ENCODE measurements at regions not wholly inside any gene's neighbourhood (a gene's known extent, or its start where the extent isn't known, plus 50 kb on each side); places are given as distances from the start of the nearest gene placed in this dataset.

DNA sequence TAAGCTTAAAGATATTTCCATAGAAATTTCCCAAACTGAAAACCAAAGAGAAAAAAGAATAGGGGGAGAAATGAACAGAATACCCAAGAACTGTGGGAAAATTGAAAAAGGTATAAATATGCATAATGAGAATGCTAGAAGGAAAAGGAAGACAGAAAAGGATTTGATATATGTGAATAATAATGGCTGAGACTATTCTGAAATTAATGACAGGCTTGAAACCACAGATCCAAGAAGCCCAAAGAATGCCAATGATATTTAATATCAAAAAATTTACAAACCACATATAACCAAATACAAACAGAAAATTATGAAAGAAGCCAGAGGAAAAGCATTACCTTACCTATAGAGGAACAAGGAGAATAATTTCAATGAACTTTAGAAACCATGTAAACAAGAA is 153.0 kb downstream of the ANXA2 start:
- Histone ChIP-seq H3K9ac (ENCODE audit: low read depth, low read length, poor library complexity) (no peak overlapping the region), H3K79me1 (ENCODE audit: low read depth, low read length) (no peaks in the 10 kb centered on the region), H2BK120ac (ENCODE audit: low read depth, low read length) (no peak overlapping the region), H3K9me3 (replicated peaks in 1 of 2; ENCODE audit: control insufficient read depth in 2 of 2, insufficient read depth in 1 of 2, low read depth in 1 of 2, low read length in 2 of 2) (no peaks in the 10 kb centered on the region), H3K4me3 (ENCODE audit: low read length in 2 of 2) (no peak overlapping the region), H3K27me3 (ENCODE audit: control insufficient read depth in 3 of 3, insufficient read depth in 3 of 3, low read depth in 1 of 3, low read length in 3 of 3) (peaks cover 0 to 4% (median 0%) of the 10 kb centered on the region in 3 experiments), H2BK12ac (ENCODE audit: low read length) (no peak overlapping the region), H3K23ac (ENCODE audit: low read depth, low read length, poor library complexity) (no peak overlapping the region), H2AK5ac (ENCODE audit: low read depth, low read length) (no peak overlapping the region), H2AFZ (ENCODE audit: low read length) (no peak overlapping the region), H3K36me3 (replicated peaks in 1 of 2; ENCODE audit: control insufficient read depth in 2 of 2, insufficient read depth in 2 of 2, low read length in 2 of 2) (no peaks in the 10 kb centered on the region), H4K91ac (ENCODE audit: low read depth, low read length, poor library complexity) (no peak overlapping the region), H4K8ac (ENCODE audit: low read depth, low read length) (no peak overlapping the region), H2BK15ac (ENCODE audit: low read length) (no peak overlapping the region), H3K4ac (ENCODE audit: low read length) (no peak overlapping the region), H3K4me2 (ENCODE audit: insufficient read depth, low read length, poor library complexity, severe bottlenecking) (no peak overlapping the region), H3K27ac (replicated peaks; ENCODE audit: low read length) (no peak overlapping the region), H3K4me1 (ENCODE audit: control insufficient read depth in 2 of 2, insufficient read depth in 1 of 2, low read depth in 1 of 2, low read length in 2 of 2) (no peaks in the 10 kb centered on the region), H3K18ac (ENCODE audit: low read length) (no peak overlapping the region), H3K14ac (ENCODE audit: low read length) (no peak overlapping the region), H2BK5ac (ENCODE audit: low read length) (no peak overlapping the region)
- DNase-seq (ENCODE audit: low spot score): no peak

DNA sequence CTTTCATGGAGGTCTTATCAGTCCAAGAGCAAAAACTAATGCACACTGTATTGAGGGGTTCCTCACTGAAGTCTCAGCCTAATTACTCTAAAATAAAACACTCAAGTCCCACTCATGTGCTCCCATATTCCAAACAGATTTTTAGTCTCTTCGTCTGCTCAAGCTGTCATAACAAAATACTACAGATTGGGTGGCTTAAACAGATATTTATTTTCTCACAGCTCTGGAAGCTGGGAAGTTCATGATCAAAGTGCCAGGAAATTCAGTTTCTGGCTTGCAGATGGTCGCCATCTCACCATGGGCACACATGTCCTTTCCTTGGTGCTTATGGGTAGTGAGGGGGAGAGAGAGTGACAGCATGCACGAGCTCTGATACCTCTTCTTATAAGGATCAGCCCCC is 147.5 kb downstream of the ANXA2 start:
- no peaks in the 10 kb centered on the region for H3K36me3 ChIP-seq (replicated peaks in 1 of 2; ENCODE audit: control insufficient read depth in 2 of 2, insufficient read depth in 2 of 2, low read length in 2 of 2)
- WGBS, 2 donors (ENCODE audit: extremely low coverage in 2 of 2, insufficient read length in 2 of 2, insufficient replicate concordance in 1 of 2): no CpG with 5 or more reads among the region's 3 CpGs
- H3K9me3 ChIP-seq (replicated peaks in 1 of 2; ENCODE audit: control insufficient read depth in 2 of 2, insufficient read depth in 1 of 2, low read depth in 1 of 2, low read length in 2 of 2): no peaks in the 10 kb centered on the region
- no peak overlapping the region for H2BK15ac ChIP-seq (ENCODE audit: low read length)
- no peak overlapping the region for H3K4me3 ChIP-seq (ENCODE audit: low read length in 2 of 2)
- no peak overlapping the region for H3K27ac ChIP-seq (replicated peaks; ENCODE audit: low read length)
- H2BK5ac ChIP-seq (ENCODE audit: low read length): no peak overlapping the region
- DNase-seq (ENCODE audit: low spot score): no peak
- H4K8ac ChIP-seq (ENCODE audit: low read depth, low read length): no peak overlapping the region
- no peak overlapping the region for H3K18ac ChIP-seq (ENCODE audit: low read length)
- no peak overlapping the region for H3K23ac ChIP-seq (ENCODE audit: low read depth, low read length, poor library complexity)
- H3K4ac ChIP-seq (ENCODE audit: low read length): no peak overlapping the region
- no peak overlapping the region for H2AK5ac ChIP-seq (ENCODE audit: low read depth, low read length)
- H3K4me2 ChIP-seq (ENCODE audit: insufficient read depth, low read length, poor library complexity, severe bottlenecking): no peak overlapping the region
- peaks cover 2 to 3% of the 10 kb centered on the region in 2 donors for H3K4me1 ChIP-seq (ENCODE audit: control insufficient read depth in 2 of 2, insufficient read depth in 1 of 2, low read depth in 1 of 2, low read length in 2 of 2)
- no peak overlapping the region for H4K91ac ChIP-seq (ENCODE audit: low read depth, low read length, poor library complexity)
- no peak overlapping the region for H2AFZ ChIP-seq (ENCODE audit: low read length)
- no peak overlapping the region for H3K9ac ChIP-seq (ENCODE audit: low read depth, low read length, poor library complexity)
- H3K27me3 ChIP-seq (ENCODE audit: control insufficient read depth in 3 of 3, insufficient read depth in 3 of 3, low read depth in 1 of 3, low read length in 3 of 3): peaks cover 0 to 7% (median 0%) of the 10 kb centered on the region in 3 experiments
- H2BK12ac ChIP-seq (ENCODE audit: low read length): no peak overlapping the region
- no peaks in the 10 kb centered on the region for H3K79me1 ChIP-seq (ENCODE audit: low read depth, low read length)
- no peak overlapping the region for H2BK120ac ChIP-seq (ENCODE audit: low read depth, low read length)
- no peak overlapping the region for H3K14ac ChIP-seq (ENCODE audit: low read length)

DNA sequence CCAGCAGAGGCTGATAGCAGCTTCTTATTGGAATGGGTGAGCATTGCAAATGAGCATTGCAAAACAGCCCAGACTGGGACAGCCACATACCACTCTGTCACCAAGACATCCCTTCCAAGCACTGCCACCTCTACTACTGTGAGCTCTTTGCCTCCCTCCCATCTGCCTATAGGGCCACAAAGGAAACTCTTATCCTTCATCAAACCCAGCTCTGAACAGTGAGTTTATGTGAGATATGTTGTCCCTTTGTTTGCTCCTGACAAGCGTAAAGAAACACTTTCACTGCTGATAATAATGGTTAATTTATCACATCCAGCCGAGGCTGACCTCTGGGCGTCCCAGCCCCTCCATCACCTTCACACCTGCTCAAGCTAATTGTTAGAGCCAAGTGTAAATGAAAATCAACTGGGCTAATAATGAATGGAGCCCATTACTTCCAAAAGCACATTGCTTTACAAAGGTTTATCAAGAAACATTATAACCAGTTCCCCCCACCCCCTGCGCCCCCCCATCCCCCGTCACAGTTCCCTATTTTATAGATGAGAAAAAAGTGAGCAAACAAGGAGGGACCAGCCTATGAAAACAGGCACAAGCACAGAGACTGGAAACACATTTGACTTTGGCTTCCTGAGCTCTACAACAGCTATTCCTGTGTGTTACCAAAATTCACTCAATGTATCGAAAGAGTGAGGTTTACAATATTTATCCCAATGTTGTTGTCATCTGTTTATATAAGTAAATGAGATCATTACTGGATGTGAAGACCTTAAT is 146.3 kb downstream of the ANXA2 start:
- Histone ChIP-seq H2BK5ac (ENCODE audit: low read length) (no peak overlapping the region), H3K4me1 (ENCODE audit: control insufficient read depth in 2 of 2, insufficient read depth in 1 of 2, low read depth in 1 of 2, low read length in 2 of 2) (peaks cover 2 to 3% of the 10 kb centered on the region in 2 donors), H3K27ac (replicated peaks; ENCODE audit: low read length) (no peak overlapping the region), H3K14ac (ENCODE audit: low read length) (no peak overlapping the region), H2BK15ac (ENCODE audit: low read length) (no peak overlapping the region), H3K4ac (ENCODE audit: low read length) (no peak overlapping the region), H2BK12ac (ENCODE audit: low read length) (no peak overlapping the region), H2BK120ac (ENCODE audit: low read depth, low read length) (no peak overlapping the region), H3K36me3 (replicated peaks in 1 of 2; ENCODE audit: control insufficient read depth in 2 of 2, insufficient read depth in 2 of 2, low read length in 2 of 2) (no peaks in the 10 kb centered on the region), H3K9ac (ENCODE audit: low read depth, low read length, poor library complexity) (no peak overlapping the region), H4K91ac (ENCODE audit: low read depth, low read length, poor library complexity) (no peak overlapping the region), H4K8ac (ENCODE audit: low read depth, low read length) (no peak overlapping the region), H2AK5ac (ENCODE audit: low read depth, low read length) (no peak overlapping the region), H3K79me1 (ENCODE audit: low read depth, low read length) (no peaks in the 10 kb centered on the region), H3K27me3 (ENCODE audit: control insufficient read depth in 3 of 3, insufficient read depth in 3 of 3, low read depth in 1 of 3, low read length in 3 of 3) (peaks cover 0 to 7% (median 0%) of the 10 kb centered on the region in 3 experiments), H3K9me3 (replicated peaks in 1 of 2; ENCODE audit: control insufficient read depth in 2 of 2, insufficient read depth in 1 of 2, low read depth in 1 of 2, low read length in 2 of 2) (no peaks in the 10 kb centered on the region), H3K18ac (ENCODE audit: low read length) (no peak overlapping the region), H3K4me3 (ENCODE audit: low read length in 2 of 2) (no peak overlapping the region), H2AFZ (ENCODE audit: low read length) (no peak overlapping the region), H3K4me2 (ENCODE audit: insufficient read depth, low read length, poor library complexity, severe bottlenecking) (no peak overlapping the region), H3K23ac (ENCODE audit: low read depth, low read length, poor library complexity) (no peak overlapping the region)
- WGBS, 2 donors (ENCODE audit: extremely low coverage in 2 of 2, insufficient read length in 2 of 2, insufficient replicate concordance in 1 of 2): no CpG with 5 or more reads among the region's 6 CpGs
- DNase-seq (ENCODE audit: low spot score): no peak

DNA sequence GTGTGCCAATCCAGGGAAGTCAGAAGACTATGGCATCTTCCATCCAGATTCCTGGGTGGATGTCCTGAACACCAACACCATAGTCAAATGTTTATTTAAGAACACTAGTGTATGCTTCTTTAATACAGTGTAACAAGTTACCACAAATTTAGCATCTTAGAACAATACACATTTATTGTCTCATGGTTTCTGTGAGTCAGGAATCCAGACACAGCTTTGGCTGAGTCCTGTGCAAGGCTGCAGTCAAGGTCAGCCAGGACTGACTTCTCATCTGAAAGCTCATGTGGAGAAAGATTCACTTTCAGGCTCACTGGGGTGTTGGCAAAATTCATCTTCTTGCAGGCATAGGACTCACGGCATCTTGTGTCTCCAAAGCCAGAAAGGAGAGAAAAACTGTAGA is 143.4 kb downstream of the ANXA2 start:
- H3K23ac ChIP-seq (ENCODE audit: low read depth, low read length, poor library complexity): no peak overlapping the region
- H2BK15ac ChIP-seq (ENCODE audit: low read length): no peak overlapping the region
- no peak overlapping the region for H3K4me2 ChIP-seq (ENCODE audit: insufficient read depth, low read length, poor library complexity, severe bottlenecking)
- no CpG with 5 or more reads among the region's 1 CpG for WGBS, 2 donors (ENCODE audit: extremely low coverage in 2 of 2, insufficient read length in 2 of 2, insufficient replicate concordance in 1 of 2)
- no peak overlapping the region for H3K27ac ChIP-seq (replicated peaks; ENCODE audit: low read length)
- H3K4me1 ChIP-seq (ENCODE audit: control insufficient read depth in 2 of 2, insufficient read depth in 1 of 2, low read depth in 1 of 2, low read length in 2 of 2): peaks cover 2 to 3% of the 10 kb centered on the region in 2 donors
- no peak overlapping the region for H3K9ac ChIP-seq (ENCODE audit: low read depth, low read length, poor library complexity)
- H3K18ac ChIP-seq (ENCODE audit: low read length): no peak overlapping the region
- H3K14ac ChIP-seq (ENCODE audit: low read length): no peak overlapping the region
- no peak overlapping the region for H2AFZ ChIP-seq (ENCODE audit: low read length)
- peaks cover 0 to 13% (median 0%) of the 10 kb centered on the region in 3 experiments for H3K27me3 ChIP-seq (ENCODE audit: control insufficient read depth in 3 of 3, insufficient read depth in 3 of 3, low read depth in 1 of 3, low read length in 3 of 3)
- no peaks in the 10 kb centered on the region for H3K9me3 ChIP-seq (replicated peaks in 1 of 2; ENCODE audit: control insufficient read depth in 2 of 2, insufficient read depth in 1 of 2, low read depth in 1 of 2, low read length in 2 of 2)
- H4K91ac ChIP-seq (ENCODE audit: low read depth, low read length, poor library complexity): no peak overlapping the region
- H4K8ac ChIP-seq (ENCODE audit: low read depth, low read length): no peak overlapping the region
- no peaks in the 10 kb centered on the region for H3K36me3 ChIP-seq (replicated peaks in 1 of 2; ENCODE audit: control insufficient read depth in 2 of 2, insufficient read depth in 2 of 2, low read length in 2 of 2)
- DNase-seq (ENCODE audit: low spot score): no peak
- H3K79me1 ChIP-seq (ENCODE audit: low read depth, low read length): no peaks in the 10 kb centered on the region
- no peak overlapping the region for H3K4ac ChIP-seq (ENCODE audit: low read length)
- H2AK5ac ChIP-seq (ENCODE audit: low read depth, low read length): no peak overlapping the region
- H3K4me3 ChIP-seq (ENCODE audit: low read length in 2 of 2): no peak overlapping the region
- no peak overlapping the region for H2BK5ac ChIP-seq (ENCODE audit: low read length)
- no peak overlapping the region for H2BK120ac ChIP-seq (ENCODE audit: low read depth, low read length)
- H2BK12ac ChIP-seq (ENCODE audit: low read length): no peak overlapping the region

Measured in neuronal stem cell (in vitro differentiated cells).